ENCODE measurements at regions not wholly inside any gene's neighbourhood (a gene's known extent, or its start where the extent isn't known, plus 50 kb on each side); places are given as distances from the start of the nearest gene placed in this dataset.
"Not testable (repeated sequence)": the region's sequence is repeated elsewhere in the genome, so short reads cannot be mapped to it uniquely, and the experiment has no call there.

- 55% methylated on average over 2 of the region's 3 CpGs for WGBS (ENCODE audit: insufficient coverage)
- H3K9me3 ChIP-seq (replicated peaks; ENCODE audit: control insufficient read depth, low read depth, low read length): no peaks in the 10 kb centered on the region
- no peaks in the 10 kb centered on the region for H3K36me3 ChIP-seq (ENCODE audit: control insufficient read depth, insufficient read depth, low read length)
- no peak overlapping the region for H3K4me3 ChIP-seq (ENCODE audit: low read length)
- DNase-seq: peak; percentile 51
- no peaks in the 10 kb centered on the region for H3K27me3 ChIP-seq (ENCODE audit: control insufficient read depth, insufficient read depth, low read length)
- no peak overlapping the region for H3K27ac ChIP-seq (ENCODE audit: low read length)
- peaks cover 7% of the 10 kb centered on the region for H3K4me1 ChIP-seq (ENCODE audit: control insufficient read depth, insufficient read depth, low read length)
These were observed 105.4 kb upstream of the ANKRD28 start for GRCh38 chr3:15903164-15903563.

GRCh38 chr3:15903759-15904720 is 106.3 kb upstream of the ANKRD28 start:
- Histone ChIP-seq H3K27me3 (ENCODE audit: control insufficient read depth, insufficient read depth, low read length) (no peaks in the 10 kb centered on the region), H3K27ac (ENCODE audit: low read length) (no peak overlapping the region), H3K36me3 (ENCODE audit: control insufficient read depth, insufficient read depth, low read length) (no peaks in the 10 kb centered on the region), H3K4me1 (ENCODE audit: control insufficient read depth, insufficient read depth, low read length) (peaks cover 7% of the 10 kb centered on the region), H3K9me3 (replicated peaks; ENCODE audit: control insufficient read depth, low read depth, low read length) (no peaks in the 10 kb centered on the region), H3K4me3 (ENCODE audit: low read length) (no peak overlapping the region)
- DNase-seq: peak; percentile 45
- WGBS (ENCODE audit: insufficient coverage): 59% methylated on average over 2 of the region's 7 CpGs

GRCh38 chr3:15905041-15905440 is 107.3 kb upstream of the ANKRD28 start:
- Histone ChIP-seq H3K27me3 (ENCODE audit: control insufficient read depth, insufficient read depth, low read length) (no peaks in the 10 kb centered on the region), H3K9me3 (replicated peaks; ENCODE audit: control insufficient read depth, low read depth, low read length) (no peaks in the 10 kb centered on the region), H3K4me1 (ENCODE audit: control insufficient read depth, insufficient read depth, low read length) (peaks cover 7% of the 10 kb centered on the region), H3K4me3 (ENCODE audit: low read length) (no peak overlapping the region), H3K36me3 (ENCODE audit: control insufficient read depth, insufficient read depth, low read length) (no peaks in the 10 kb centered on the region), H3K27ac (ENCODE audit: low read length) (no peak overlapping the region)
- DNase-seq: no peak
- no CpG with 5 or more reads among the region's 1 CpG for WGBS (ENCODE audit: insufficient coverage)

- H3K4me1 ChIP-seq (ENCODE audit: control insufficient read depth, insufficient read depth, low read length); H3K36me3 ChIP-seq (ENCODE audit: control insufficient read depth, insufficient read depth, low read length); H3K27me3 ChIP-seq (ENCODE audit: control insufficient read depth, insufficient read depth, low read length); H3K9me3 ChIP-seq (replicated peaks; ENCODE audit: control insufficient read depth, low read depth, low read length); H3K4me3 ChIP-seq (ENCODE audit: low read length); DNase-seq; H3K27ac ChIP-seq (ENCODE audit: low read length): not testable (repeated sequence)
- no CpG with 5 or more reads among the region's 5 CpGs for WGBS (ENCODE audit: insufficient coverage)
These were observed 109.6 kb upstream of the ANKRD28 start for GRCh38 chr3:15907403-15907802.

- DNase-seq: no peak
- Histone ChIP-seq H3K4me1 (ENCODE audit: control insufficient read depth, insufficient read depth, low read length) (no peaks in the 10 kb centered on the region), H3K36me3 (ENCODE audit: control insufficient read depth, insufficient read depth, low read length) (no peaks in the 10 kb centered on the region), H3K4me3 (ENCODE audit: low read length) (no peak overlapping the region), H3K9me3 (replicated peaks; ENCODE audit: control insufficient read depth, low read depth, low read length) (no peaks in the 10 kb centered on the region), H3K27ac (ENCODE audit: low read length) (no peak overlapping the region), H3K27me3 (ENCODE audit: control insufficient read depth, insufficient read depth, low read length) (no peaks in the 10 kb centered on the region)
- WGBS (ENCODE audit: insufficient coverage): 86% methylated on average over 2 of the region's 5 CpGs
These were observed 121.2 kb upstream of the ANKRD28 start for GRCh38 chr3:15918988-15919387.

- WGBS (ENCODE audit: insufficient coverage): no CpG with 5 or more reads among the region's 2 CpGs
- Histone ChIP-seq H3K4me1 (ENCODE audit: control insufficient read depth, insufficient read depth, low read length) (no peaks in the 10 kb centered on the region), H3K27me3 (ENCODE audit: control insufficient read depth, insufficient read depth, low read length) (no peaks in the 10 kb centered on the region), H3K36me3 (ENCODE audit: control insufficient read depth, insufficient read depth, low read length) (no peaks in the 10 kb centered on the region), H3K4me3 (ENCODE audit: low read length) (no peak overlapping the region), H3K27ac (ENCODE audit: low read length) (no peak overlapping the region), H3K9me3 (replicated peaks; ENCODE audit: control insufficient read depth, low read depth, low read length) (no peaks in the 10 kb centered on the region)
- no peak for DNase-seq
These were observed 122.2 kb upstream of the ANKRD28 start for GRCh38 chr3:15919971-15920370.

- Histone ChIP-seq H3K36me3 (ENCODE audit: control insufficient read depth, insufficient read depth, low read length) (no peaks in the 10 kb centered on the region), H3K4me3 (ENCODE audit: low read length) (no peak overlapping the region), H3K27ac (ENCODE audit: low read length) (no peak overlapping the region), H3K4me1 (ENCODE audit: control insufficient read depth, insufficient read depth, low read length) (no peaks in the 10 kb centered on the region), H3K9me3 (replicated peaks; ENCODE audit: control insufficient read depth, low read depth, low read length) (no peaks in the 10 kb centered on the region), H3K27me3 (ENCODE audit: control insufficient read depth, insufficient read depth, low read length) (no peaks in the 10 kb centered on the region)
- 100% methylated on average over 1 of the region's 5 CpGs for WGBS (ENCODE audit: insufficient coverage)
- no peak for DNase-seq
These were observed 126.0 kb upstream of the ANKRD28 start for GRCh38 chr3:15923640-15924405.

- Histone ChIP-seq H3K27me3 (ENCODE audit: control insufficient read depth, insufficient read depth, low read length) (no peaks in the 10 kb centered on the region), H3K36me3 (ENCODE audit: control insufficient read depth, insufficient read depth, low read length) (no peaks in the 10 kb centered on the region)
- no CpG with 5 or more reads among the region's 2 CpGs for WGBS (ENCODE audit: insufficient coverage)
These were observed 127.1 kb upstream of the ANKRD28 start for GRCh38 chr3:15924914-15925313.

GRCh38 chr3:15926871-15927270 is 129.1 kb upstream of the ANKRD28 start:
- Histone ChIP-seq H3K4me3 (ENCODE audit: low read length) (no peak overlapping the region), H3K4me1 (ENCODE audit: control insufficient read depth, insufficient read depth, low read length) (no peaks in the 10 kb centered on the region), H3K27ac (ENCODE audit: low read length) (no peak overlapping the region), H3K9me3 (replicated peaks; ENCODE audit: control insufficient read depth, low read depth, low read length) (no peaks in the 10 kb centered on the region), H3K27me3 (ENCODE audit: control insufficient read depth, insufficient read depth, low read length) (no peaks in the 10 kb centered on the region), H3K36me3 (ENCODE audit: control insufficient read depth, insufficient read depth, low read length) (no peaks in the 10 kb centered on the region)
- WGBS (ENCODE audit: insufficient coverage): no CpG with 5 or more reads among the region's 2 CpGs
- no peak for DNase-seq

More at GRCh38 chr3:15924914-15925313, 127.1 kb upstream of the ANKRD28 start:
- Histone ChIP-seq H3K9me3 (replicated peaks; ENCODE audit: control insufficient read depth, low read depth, low read length) (no peaks in the 10 kb centered on the region), H3K27ac (ENCODE audit: low read length) (no peak overlapping the region), H3K4me1 (ENCODE audit: control insufficient read depth, insufficient read depth, low read length) (no peaks in the 10 kb centered on the region), H3K4me3 (ENCODE audit: low read length) (no peak overlapping the region)
- no peak for DNase-seq

- Histone ChIP-seq H3K4me1 (ENCODE audit: control insufficient read depth, insufficient read depth, low read length) (peaks cover 4% of the 10 kb centered on the region), H3K9me3 (replicated peaks; ENCODE audit: control insufficient read depth, low read depth, low read length) (no peaks in the 10 kb centered on the region)
- no CpG with 5 or more reads among the region's 1 CpG for WGBS (ENCODE audit: insufficient coverage)
These were observed 130.2 kb upstream of the ANKRD28 start for GRCh38 chr3:15927969-15928368.

More at GRCh38 chr3:15927969-15928368, 130.2 kb upstream of the ANKRD28 start:
- H3K27me3 ChIP-seq (ENCODE audit: control insufficient read depth, insufficient read depth, low read length): no peaks in the 10 kb centered on the region
- no peak for DNase-seq
- no peaks in the 10 kb centered on the region for H3K36me3 ChIP-seq (ENCODE audit: control insufficient read depth, insufficient read depth, low read length)
- H3K4me3 ChIP-seq (ENCODE audit: low read length): no peak overlapping the region
- no peak overlapping the region for H3K27ac ChIP-seq (ENCODE audit: low read length)

All from muscle of leg (tissue), 3 donors.